SU-DHL-6 (cell line): ENCODE measurements at regions not wholly inside any gene's neighbourhood (a gene's known extent, or its start where the extent isn't known, plus 50 kb on each side); places are given as distances from the start of the nearest gene placed in this dataset.

Experiments used
- CTCF ChIP-seq: fragments of 200-600 bp; sonication (generic); IDR thresholded peaks from one replicate; pipeline ENCODE4 v1.5.1; 2017; ENCODE audit warnings: antibody characterized with exemption, mild to moderate bottlenecking, low read length, moderate library complexity; ENCODE audit not compliant: insufficient read depth, poor library complexity, severe bottlenecking
- EZH2phosphoT487 ChIP-seq: fragments of 200-600 bp; sonication (generic), shearing (Covaris generic); conservative IDR thresholded peaks from 2 replicates; pipeline ENCODE4 v1.6.1; 2018; ENCODE audit warnings: mild to moderate bottlenecking, antibody characterized with exemption, low read length, moderate library complexity, mixed read lengths

GRCh38 chr6:119633461-119633860, 283.9 kb upstream of the MAN1A1 start:
- TF ChIP-seq CTCF (no peak), EZH2phosphoT487 (no peak)
